Activated CD4-positive, alpha-beta T cell treated with anti-CD3 and anti-CD28 coated beads for 1 hour (primary cell): ENCODE measurements at regions not wholly inside any gene's neighbourhood (a gene's known extent, or its start where the extent isn't known, plus 50 kb on each side); places are given as distances from the start of the nearest gene placed in this dataset.

Source experiments
- DNase-seq: peaks from one replicate; pipeline ENCODE4 v3.0.0-alpha.2; 2020

- DNase-seq, result no peak
Observed at GRCh38 chr20:59404749-59405148, 104.3 kb downstream of the EDN3 start.

- DNase-seq, result no peak
Observed at GRCh38 chr20:59405226-59406200, 105.1 kb downstream of the EDN3 start.

DNA sequence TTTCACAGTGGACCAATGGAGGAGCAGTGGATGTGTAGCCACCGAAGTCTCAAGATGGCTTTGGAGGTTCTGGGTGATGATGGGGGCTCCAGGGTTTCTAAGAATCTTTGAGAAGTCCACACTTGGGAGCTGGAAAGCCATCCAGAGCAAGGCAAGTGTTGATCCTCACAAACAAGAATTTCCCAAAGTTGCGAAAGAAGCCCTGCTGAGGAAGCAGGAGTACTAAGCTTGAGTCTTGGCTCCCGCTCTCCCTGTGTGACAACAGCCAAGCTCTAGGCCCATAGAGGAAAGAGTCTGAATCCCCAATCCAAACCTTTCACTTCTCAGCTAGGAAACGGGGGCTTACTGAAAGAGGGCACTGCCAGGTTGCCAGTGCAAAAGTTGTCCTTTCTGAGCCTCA lies 106.0 kb downstream of the EDN3 start:
- no peak for DNase-seq

DNA sequence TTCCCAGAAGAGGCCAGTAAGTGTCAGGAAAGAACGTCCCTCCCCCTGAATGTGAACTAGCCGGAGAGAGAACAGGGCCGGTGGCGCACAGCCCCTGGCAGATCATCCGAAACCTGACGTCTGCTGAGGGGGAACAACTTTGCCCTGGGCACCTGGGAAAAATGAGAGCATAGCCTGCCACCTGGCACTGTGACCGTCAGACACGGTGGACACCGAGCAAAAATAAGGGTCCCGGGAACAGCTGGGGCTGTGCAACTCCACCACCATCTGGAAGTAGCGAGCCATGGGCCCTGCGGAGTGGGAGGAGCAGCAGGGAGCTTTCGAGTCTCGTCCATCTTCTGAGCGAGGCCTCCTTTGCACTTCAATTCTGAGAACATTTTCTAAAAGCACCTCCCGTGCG lies 110.8 kb downstream of the EDN3 start:
- no peak for DNase-seq

- no peak for DNase-seq
Observed at GRCh38 chr20:59411589-59411988, 111.2 kb downstream of the EDN3 start.

GRCh38 chr20:59412181-59412580 lies 111.8 kb downstream of the EDN3 start:
- no peak for DNase-seq

GRCh38 chr20:59412875-59413284 lies 112.5 kb downstream of the EDN3 start:
- no peak for DNase-seq

DNA sequence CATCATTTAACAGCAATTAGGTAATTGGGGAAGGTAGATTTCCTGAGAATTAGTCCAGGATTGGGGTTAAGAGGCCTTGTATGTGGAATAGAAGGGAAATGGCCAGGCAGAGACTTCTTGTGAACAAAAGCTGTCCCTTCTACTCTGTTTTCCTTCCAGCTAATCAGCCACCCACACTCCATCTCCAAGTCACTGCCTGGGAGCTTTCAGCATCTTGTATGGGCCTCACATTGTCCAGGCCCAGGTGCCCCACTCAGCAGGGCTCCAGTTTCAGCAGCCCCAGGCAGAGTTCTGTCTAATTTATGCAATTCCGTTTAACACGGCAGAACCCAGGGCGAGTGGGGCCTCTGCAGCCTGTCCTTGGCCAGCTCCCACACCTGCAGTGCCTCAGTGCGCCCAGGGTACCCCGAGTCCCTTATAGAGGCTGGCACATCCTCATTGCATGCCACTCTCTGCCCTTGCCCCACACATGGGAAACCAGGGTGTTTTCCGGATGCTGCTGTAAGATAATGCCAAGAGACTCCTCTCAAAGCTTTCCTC lies 113.0 kb downstream of the EDN3 start:
- no peak for DNase-seq

DNA sequence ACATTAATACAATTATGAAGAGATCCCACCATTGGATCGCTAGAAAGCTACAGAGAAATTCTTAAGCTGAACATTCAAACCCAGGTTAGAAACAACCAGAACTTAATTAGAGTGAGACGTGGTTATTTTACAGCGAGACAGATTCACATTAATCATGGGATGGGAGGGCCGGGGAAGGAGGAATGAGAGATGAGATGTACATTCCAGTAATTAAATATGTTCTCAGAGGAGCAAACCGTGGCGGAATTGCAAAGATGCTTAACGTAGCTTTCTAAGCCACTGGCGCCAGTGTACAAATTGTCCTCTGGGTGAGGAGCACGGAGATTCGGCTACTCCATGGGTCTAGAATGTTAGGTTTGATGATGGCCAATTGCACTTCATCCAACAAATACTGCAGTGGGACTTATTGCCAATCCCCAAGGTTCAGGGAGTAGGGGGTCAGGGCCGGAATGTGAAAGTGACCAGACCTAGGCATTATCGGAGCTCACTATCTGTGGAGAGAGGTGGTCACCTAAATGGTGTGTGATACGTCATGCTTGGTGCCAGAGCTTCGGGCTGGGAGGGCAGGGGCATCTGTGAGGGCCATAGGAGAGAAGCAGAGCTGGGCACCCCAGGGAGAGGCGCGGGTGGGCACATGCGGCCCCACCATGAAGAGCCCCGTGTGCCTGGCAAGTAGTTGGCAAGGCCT lies 114.7 kb downstream of the EDN3 start:
- DNase-seq, result no peak

DNA sequence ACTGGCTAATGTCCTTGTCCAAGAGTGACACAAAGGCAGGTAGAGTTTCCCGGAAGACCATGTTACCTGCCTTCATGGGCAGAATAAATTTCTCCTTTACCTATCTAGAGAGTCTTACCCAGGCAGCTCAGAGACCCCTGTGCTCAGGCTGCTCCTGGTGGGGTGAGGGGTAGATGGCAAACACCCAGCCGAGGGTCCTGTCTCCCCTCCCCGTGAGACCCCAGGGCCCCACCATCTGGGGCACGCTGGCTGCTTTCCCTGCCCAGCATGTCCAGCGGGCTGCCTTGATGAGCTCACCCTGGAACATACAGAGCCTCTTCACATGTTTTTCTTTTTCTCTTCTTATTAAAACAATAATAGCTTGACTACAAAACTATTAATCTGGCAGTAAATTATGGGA lies 116.5 kb downstream of the EDN3 start:
- no peak for DNase-seq

DNA sequence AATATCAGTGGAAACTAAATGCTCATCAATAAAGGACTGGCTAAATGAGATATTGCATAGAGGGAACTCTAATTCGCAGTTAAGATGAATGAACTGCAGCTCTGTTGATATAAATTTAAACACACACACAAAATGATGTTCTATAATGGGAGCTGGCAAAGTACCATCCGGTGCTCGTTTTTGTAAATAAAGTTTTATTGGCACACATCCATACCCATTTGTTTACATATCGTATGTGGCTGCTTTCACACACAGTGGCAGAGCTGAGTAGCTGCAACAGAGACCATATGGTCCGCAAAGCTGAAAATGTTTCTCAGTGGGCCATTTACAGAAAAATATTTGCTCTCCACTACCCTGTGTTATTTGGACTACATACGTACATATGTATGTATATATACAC lies 120.7 kb downstream of the EDN3 start:
- no peak for DNase-seq

GRCh38 chr20:59421920-59422637 lies 121.7 kb downstream of the EDN3 start:
- DNase-seq, result no peak

- no peak for DNase-seq
Observed at GRCh38 chr20:59422872-59423544, 122.6 kb downstream of the EDN3 start.

GRCh38 chr20:59424976-59425375 lies 124.6 kb downstream of the EDN3 start:
- no peak for DNase-seq

DNA sequence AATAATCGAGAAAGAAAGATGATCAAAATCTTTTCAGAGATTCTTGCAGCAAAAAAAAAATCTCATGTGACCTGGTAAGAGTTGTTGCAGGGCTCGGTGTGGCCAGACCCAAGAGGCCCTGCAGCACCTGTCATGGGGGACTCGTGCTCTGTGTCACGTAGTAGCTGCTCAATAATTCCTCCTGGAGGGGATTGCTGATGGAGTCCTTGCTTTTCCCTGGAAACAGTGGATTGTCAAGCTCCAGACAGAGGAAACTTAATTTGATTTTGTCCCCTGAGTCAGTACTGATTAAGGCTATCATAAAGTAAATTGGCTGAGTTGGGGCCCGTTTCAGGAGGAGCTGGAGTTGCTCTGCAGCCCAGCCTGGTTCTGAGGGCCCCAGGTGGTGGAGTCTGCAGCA lies 125.2 kb downstream of the EDN3 start:
- no peak for DNase-seq

DNA sequence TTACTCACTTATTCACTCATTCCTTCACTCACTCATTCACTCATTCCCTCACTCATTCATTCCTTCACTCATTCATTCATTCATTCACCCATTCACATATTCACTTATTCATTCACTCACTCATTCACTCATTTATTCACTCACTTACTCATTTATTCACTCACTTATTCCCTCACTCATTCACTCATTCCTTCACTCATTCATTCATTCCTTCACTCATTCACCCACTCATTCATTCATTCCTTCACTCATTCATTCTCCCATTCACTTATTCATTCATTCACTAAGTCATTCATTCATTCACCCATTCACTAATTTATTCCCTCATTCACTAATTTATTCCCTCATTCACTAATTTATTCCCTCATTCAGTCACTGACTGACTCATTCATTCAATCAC lies 127.6 kb downstream of the EDN3 start:
- no peak for DNase-seq

GRCh38 chr20:59428441-59429205 lies 128.2 kb downstream of the EDN3 start:
- DNase-seq, result no peak

- DNase-seq, result no peak
Observed at GRCh38 chr20:59429396-59429795, 129.0 kb downstream of the EDN3 start.

DNA sequence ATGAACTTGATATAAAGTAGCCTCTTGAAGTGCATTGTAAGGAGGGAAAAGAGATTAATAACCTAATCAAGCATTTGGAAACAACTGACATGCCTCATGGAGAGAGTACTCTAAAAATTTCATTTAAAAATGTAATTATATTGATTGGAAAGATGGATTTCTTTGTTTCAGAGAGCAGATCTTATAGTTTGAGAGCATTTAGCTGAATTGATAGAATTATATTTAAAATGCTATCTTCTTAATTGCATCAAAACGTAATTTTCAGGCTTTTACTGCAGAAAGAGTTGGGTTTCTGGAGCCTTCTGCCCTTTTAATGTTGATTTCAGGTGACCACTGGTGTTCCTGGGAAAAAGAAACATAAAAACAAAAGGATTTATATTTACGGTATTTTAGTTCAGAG lies 130.6 kb downstream of the EDN3 start:
- no peak for DNase-seq

DNA sequence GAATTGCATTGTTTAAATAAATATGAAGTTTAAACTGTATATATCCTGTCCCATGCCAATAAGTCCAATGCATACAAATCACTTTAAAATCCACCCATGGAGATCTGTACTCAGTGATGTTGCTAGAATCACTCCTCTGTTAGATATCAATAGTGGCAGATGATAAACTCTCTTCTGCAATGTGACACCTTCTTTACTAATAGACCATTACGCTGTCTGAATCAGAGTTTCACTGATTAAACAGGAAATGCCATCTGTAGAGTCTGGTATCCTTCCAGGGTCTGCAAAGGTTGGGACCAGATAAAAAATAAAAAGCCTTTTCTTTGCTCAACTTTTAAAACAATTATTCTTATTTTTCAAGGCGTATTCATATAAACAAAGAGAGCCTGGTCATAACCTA lies 134.5 kb downstream of the EDN3 start:
- no peak for DNase-seq

DNA sequence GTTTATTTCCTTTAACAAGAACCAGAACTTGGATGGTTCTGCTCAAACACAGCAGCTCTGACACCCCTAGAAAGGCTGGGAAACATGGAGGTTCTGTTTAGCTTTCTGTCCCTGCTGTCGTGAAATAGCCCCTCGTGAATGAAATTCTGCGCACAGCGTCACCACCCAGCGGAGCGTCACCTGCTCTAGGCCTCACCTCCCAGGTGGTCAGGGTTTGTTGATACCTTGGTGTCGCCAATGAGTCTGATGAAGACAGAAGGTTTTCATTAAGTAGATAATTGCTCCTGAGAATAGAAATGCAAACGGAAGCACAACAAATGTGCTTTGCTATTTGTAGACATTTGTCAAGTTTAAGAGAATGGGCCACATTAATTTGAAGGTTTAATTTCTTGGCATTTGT lies 135.1 kb downstream of the EDN3 start:
- no peak for DNase-seq

DNA sequence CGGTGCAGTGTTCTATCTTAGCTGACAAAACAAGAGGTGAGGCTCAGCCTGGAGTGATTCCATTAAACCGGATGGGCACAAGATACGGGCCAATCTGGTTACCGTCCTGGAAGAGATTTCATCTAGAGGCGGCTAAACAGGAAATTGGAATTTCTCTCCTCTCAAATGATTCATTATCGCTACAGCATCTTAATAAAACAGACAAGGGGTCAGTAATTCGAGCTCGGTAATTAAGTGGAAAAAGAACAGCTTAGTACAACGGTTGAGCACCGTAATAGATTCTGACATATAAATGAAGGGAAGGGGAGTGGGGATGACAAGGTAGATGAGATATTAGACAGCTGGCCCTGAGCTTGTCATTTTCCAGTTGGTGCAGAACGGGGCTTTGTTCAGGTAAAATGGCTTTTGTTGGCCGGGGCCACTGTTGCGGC lies 137.2 kb downstream of the EDN3 start:
- no peak for DNase-seq
